COLO668 (cell line): ENCODE measurements at regions not wholly inside any gene's neighbourhood (a gene's known extent, or its start where the extent isn't known, plus 50 kb on each side); places are given as distances from the start of the nearest gene placed in this dataset.

Source experiments
- DNase-seq: peaks from one replicate; lab custom pipeline; 2025; ENCODE audit not compliant: unreplicated experiment; lab: John Stamatoyannopoulos, UW

DNA sequence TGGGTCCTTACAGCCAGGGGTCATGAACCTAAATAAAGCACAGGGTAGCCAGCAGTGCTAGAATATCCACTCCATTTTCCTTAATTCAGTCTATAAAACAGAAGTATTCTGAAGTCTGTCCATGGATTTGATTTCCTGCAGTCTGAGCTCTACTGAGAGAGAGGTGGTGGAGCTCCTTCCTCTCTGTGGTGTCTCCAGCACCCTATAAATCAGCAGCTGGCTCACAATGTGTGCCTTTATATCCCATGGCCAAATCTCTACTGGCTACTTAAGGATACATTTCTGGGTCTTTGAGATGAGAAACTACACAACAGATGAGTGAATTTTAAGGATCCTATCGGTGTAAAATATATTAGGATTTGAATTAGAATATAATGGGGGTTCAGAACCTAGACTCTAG lies 339.9 kb upstream of the RBMS3 start:
- DNase-seq, result no peak

DNA sequence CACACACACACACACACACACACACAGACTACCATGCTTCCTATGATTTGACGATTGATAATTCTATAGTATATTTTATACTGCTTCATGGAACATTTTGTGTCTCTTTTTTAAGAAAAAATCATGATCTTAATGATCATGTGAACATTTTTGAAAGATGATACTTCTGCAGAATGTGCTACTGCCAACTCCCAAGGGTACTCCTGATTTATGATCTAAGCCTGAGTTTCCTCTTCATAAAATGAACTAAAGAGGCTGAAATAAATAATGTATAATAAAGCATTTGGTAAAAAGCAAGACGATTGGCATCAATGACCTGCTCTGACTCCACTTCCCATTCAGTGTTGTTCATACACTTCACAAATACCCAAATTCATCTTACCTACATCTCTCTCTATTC lies 333.8 kb upstream of the RBMS3 start:
- no peak for DNase-seq

DNA sequence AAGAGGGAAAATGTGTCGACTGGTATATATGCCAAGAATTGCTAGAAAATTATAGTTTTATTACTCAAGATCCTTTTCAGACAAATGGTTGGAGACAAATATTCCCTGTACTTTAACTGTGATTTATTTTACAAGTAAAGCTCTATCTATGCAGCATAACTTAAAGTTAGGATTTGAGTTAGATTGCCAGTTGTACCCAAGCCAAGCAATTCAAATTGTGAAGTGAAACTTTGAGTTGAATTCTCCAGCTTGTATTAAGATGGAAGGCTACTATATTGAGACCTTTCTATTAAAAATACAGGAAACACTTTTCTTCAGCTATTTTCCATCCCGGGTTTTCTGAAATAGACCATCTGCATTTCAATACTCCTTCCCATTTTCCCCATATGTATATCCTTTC lies 333.1 kb upstream of the RBMS3 start:
- DNase-seq, result no peak

DNA sequence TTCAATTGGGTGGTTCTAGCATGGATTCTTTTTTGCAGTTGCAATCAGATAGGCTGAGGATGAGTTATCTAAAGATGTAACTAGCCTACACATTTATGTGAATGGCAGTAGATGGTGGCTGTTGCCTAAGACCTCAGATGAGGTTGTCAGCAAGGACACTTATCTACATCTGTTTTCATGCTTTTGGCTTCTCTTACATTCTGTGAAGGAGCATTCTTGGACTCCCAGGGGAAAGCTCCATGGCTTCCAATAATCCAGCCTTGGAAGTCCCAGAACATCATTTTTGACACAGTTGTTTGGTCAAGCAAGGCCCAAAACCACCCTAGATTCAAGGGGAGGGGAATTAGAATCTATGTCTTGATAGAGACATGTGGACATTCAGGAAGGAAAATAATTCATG lies 332.2 kb upstream of the RBMS3 start:
- no peak for DNase-seq

DNA sequence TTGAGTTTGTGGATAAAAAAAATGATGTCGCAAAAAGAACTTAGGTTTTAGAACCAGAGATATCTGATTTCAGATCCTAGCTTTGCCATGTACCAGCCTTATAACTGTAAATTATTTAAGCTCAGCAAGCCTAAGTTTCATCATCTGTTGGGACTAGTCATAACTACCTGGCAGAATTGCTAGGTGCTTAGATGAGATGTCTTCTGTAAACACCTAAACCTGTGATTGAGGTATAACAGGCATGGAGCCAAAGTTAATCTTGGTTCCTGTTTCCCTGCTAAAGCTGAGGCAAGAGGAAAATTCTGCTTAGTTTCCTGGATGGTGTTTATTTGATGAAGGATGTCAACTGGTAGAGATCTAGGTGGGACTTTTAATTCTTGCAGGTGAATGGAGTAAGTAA lies 331.3 kb upstream of the RBMS3 start:
- DNase-seq, result no peak

DNA sequence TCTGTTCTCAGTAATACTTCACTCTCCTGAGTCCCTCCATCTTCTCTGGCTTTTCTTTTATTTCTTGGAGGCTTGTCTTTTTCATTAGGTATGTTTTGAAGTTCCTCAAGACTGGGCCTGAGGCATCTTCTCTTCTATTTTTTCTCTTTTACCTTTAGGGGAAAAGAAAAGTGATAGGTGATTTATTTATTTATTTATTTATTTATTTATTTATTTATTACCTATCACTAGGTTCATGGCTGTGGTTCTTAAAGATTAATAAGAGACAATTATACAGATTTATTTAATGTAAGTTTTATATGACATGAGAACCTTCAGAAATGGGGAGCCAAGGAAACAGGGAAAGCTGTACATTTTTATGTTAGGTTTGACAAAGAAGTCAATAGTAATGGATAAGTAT lies 330.3 kb upstream of the RBMS3 start:
- no peak for DNase-seq

DNA sequence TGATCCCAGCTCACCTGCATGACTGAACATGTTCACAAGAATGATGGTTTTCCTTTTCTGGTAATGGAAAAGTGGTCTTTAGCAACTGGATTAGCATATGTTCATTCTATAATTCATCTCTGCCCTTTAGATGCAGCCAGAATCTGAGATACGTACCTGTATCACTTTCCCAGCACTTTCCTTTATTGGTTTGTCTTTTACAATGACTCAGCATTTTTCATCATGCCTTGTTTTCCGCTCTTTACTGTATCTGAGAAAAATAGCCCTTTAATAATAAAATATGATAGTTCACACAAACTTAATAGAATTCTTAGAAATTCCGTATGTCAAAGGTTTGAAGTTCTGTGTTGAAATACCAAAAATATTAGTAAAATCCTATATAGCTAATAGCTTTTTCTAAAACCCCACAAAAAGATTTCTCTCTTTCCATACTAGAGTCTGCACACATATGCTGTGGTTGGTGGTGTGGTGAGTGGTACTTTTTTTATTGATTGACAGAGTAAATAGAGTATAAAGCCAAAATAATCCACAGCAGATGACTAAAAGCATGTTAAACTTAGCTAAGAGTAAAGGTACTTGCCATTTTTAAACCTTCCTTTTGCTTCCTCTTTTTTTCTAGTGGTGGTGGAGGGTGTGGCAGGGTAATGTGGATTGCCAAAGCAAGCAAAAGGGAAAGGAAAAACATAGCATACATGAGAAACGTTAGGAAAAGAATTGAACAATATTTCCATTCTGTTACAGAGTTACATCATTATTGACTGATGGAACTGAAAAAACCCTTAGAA lies 328.9 kb upstream of the RBMS3 start:
- no peak for DNase-seq

DNA sequence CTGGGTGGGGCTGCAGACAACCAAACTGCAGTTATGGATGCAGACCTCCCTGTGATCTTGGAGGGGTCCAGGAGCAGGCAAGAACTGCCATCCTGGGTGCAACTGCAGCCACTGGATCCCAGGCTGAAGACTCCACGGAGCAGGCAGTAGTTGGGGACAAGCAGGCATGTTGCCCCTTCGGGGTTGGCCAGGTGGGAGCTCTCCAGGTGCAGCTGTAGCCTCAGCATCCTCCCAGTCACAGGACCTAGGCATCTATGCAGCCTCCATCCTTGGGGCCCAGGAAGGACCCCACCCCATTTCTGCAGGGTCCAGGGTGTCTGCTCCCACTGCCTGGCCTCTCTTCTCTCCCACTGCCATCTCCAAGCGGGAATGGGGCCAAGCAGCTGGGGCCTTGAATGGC lies 322.2 kb upstream of the RBMS3 start:
- DNase-seq, result no peak

DNA sequence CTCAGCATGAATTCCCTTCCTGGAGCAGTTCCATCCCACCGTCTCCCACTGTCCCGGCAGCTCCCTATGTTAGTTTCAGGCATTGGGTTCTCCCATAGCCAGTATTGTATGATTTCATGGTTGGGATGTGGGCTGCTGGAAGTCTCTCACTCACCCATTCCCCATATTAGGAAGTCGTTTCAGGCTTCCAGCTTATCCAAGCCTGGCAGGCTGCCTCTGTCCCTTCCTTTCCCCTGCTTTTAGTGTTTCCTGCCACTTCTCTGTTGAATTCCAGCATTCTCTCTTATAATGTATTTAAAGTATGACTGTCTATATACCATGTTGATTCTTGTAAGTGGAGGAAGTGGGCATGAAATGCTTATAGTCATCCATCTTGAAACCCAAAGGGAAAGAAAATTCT lies 309.7 kb upstream of the RBMS3 start:
- DNase-seq, result no peak

DNA sequence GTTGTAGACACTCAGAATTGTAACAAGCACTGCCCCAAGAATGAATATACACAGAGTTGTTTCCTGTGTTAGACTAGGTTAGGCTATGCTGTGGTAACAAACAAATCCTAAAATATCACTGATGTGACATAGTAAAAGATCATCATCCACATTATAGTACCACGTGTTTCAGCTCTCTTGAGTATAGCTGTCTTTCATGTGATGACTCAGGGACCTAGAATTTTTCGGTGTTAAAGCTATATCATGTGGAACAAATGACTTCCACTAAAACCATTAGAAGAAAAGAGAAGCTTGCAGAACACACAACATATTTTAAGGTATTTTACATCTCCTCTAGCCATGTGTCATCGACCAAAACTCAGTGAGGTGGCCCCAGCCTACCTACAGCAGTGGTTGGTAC lies 307.9 kb upstream of the RBMS3 start:
- no peak for DNase-seq

DNA sequence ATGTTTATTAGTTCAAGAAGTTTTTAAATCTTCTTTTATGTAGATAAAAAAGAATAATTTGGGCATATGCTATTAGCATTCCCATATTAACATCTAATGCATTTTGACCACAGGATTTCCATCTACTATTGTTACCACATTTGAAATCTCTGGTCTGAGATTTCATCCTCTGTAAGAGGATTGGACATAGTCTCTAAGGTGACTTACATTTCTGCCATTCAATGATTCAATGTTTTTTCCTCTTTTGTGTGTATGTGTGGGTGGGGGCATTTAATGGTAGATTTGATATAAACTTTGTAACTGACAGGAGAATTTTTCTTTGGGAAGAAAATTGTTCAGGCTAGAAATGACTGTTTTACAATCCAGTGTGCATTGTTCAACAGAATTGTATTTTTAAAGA lies 307.3 kb upstream of the RBMS3 start:
- no peak for DNase-seq

DNA sequence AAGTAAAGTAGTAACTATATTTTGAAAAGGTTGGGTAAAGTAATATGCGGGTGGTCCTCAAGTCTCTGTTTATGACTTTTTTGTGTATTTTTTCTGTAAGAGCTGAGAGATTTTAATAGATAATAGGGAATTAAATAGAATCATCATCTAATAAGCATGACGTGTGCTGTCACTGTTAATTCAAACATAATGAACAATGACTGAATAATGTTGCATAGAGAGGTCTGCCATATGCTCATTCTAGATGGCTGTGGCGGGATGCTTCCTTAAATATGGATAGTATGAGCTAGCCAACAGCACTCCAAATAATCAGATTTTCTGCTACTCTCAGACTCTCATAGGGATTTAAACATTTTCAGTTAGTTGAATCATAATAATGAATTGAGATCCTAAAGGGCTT lies 302.8 kb upstream of the RBMS3 start:
- DNase-seq, result no peak

DNA sequence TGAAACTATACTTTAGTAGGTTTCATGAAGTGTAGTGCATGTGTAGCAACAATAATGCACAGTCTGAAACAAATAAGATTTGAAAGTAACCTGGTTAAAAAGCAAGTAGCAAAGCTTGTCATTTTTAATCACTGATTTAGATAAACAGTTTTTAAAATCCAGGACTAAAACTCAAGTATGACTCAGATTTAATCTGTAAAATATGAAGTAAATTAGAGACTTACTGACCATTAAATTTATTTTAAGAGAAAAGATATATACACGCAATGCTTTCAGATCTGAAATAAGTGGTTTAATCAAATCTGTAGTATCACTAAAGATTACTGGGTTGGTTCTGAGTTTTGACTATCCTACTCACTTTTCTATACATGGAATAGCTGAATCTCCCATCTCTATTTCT lies 300.7 kb upstream of the RBMS3 start:
- no peak for DNase-seq

DNA sequence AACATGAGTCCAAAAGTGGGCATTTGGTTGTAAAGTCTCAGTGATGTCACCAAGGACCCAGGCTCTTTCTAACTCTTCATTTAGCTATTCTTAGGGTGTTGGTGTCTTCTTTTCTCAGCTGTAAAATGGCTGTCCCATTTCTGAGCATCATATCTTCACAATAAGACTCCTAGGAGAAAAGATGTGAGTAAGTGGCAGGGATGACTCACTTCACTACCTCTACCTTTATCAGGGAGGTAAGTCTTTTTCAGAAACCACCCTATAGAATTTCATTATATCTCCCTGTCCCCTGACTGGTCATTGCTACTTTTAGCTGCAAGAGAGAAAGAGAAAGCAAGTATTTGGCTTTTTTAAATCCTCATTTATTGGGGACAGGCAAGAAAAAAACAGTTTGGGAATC lies 300.2 kb upstream of the RBMS3 start:
- no peak for DNase-seq

DNA sequence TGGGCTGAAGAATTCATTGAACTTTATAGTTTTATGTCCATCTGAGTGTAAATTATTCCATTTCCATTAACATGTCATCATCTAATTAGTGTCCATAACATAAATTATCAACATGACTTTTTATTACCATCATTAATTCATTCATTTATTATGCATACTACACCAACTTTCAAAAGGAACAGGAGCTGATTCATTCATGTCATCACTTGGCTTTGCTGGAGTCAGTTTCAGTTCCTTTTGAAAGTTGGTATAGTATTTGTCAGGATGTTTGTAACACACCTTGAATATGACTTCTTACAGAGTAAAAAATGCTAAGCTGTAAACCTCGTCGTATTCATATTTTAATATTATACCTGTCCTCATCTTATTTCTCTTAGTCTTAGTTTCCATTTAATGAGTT lies 298.0 kb upstream of the RBMS3 start:
- no peak for DNase-seq

DNA sequence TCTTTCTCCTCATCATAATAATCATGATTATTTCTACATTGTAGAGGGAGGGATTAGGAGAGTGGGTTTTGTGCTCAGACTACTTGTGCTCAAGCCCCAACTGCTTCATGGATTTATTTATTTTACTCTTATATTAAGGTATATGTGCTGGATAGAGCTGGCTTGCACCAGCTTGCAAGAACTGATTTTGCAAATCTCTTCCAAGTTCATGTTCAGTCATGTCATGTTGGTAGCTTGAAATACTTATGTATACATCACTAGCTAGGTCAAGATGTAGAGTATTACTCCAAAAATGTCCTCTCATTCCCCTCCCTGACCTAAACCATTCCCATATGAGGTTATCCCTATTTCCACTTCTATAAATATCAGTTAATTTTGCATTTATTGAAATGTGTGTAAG lies 293.9 kb upstream of the RBMS3 start:
- no peak for DNase-seq

DNA sequence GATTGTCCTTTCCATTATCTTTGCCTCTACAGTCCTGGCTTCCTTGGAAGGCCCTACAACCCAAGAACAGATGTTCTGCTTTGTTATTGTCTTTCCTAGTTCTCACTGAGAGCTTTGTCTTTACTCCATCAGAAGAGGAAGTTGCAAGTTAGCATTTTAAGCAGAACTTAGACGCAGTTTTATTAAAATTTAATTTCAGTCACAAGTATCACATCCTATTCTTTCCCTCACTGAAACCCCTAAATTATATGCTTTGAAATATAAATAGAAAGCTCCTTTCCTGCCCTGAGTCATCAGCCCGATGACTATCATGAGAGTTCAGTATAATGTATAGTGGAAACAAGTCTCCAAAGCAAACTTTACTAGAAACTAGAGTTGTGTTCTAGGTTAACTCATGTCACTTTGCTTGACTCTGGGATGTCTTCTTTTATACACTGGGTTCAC lies 291.2 kb upstream of the RBMS3 start:
- DNase-seq, result no peak

DNA sequence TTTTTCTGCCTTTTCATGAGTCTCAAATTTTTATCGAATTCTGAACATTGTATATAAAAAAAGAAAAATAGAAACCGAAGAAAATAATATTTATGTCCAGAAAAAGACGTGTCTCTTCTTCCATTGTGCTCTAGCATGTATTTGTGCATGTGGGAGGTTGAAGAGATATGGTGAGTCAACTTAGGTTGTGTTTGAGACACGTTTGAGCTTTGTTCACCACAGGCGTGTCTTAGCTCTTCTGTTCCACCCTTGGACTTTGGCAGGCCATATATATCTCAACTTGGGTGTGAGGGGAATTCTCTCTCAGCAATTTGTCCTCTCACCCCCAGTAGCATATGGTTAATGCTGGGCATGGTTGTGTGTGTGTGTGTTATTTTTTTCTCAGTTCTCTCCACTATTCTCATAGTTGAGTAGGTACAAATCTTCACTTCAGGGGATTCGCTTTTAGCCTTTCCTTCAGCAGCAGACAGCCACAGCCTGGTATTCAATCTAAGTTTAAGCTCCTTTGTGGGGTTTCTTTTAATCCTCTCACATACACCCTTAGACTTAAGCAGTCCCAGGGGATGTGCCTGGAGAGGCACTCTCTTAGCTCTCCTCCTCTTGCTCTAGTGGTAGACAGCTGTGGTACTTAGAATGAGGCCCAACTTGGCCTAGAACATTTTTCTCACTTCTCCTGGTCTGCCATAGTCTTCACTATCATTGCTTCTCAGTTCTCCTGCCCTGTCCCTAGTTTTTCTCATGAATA lies 286.5 kb upstream of the RBMS3 start:
- no peak for DNase-seq

DNA sequence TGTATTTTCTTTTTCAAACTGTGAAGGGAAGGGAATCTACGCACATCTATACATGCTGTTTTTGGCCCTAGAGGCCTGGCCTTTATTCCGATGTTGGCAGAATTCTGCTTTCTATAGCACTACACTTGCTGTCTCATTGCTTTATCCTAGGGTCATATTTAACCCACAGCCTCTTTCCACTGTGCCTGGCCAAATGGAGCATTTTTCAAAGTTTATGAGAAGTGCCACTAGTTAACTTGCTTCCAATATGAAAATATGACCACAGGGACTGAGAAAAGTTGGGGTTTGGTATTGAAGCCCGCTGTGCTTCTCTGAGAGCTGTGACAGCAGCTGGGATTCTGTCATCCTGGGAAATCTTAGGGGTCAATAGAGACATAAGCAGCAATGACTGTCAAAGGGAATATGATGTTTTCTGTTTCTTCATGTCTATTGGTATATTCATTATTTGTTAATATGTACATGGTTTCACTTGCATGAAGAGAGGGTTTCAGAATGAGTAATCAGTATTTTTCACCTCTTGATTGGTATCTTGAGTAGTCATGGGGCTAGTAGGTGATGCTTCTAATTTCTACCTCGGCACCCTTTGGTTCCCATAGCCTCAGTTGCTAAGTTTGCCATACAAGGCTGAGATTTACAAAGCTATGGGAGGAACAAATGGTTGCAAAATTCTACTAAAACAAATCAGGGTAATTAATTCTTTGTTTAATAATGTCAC lies 275.8 kb upstream of the RBMS3 start:
- DNase-seq, result no peak

DNA sequence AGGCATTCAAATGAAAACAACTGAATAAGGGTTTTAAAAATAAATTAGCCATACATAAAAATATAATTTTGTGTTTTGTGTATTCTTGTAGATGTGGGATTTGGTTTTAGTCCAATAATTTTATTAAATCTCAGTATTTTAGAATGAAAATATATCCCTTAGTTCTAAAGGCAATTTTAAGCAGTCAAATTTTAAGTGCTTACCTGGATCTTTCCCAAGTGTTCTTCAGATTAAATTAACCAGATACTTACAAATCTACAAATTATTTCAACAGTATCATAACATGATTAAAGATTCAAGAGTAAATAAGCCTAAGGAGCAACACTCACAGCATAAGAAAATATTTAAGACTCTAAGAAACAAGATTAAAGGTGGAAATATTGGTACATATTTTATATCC lies 275.0 kb upstream of the RBMS3 start:
- no peak for DNase-seq

DNA sequence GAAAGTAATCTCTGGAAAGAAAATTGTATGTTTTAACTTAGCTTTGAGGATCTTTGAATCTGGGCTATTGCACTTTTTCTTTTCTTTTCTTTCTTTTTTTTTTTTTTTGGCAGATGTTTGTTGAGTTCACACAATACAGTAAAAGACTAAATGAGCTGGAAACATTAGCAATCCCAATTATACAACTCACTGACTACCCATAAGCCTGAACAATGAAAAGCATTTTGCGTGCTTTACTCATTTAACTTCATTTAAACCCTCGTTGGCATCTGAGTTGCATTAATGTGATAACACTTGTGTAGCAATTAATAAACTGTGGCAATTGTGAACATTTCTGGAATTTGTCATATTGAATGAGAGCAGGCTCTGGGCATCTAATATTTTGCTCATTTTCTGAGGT lies 269.4 kb upstream of the RBMS3 start:
- no peak for DNase-seq

DNA sequence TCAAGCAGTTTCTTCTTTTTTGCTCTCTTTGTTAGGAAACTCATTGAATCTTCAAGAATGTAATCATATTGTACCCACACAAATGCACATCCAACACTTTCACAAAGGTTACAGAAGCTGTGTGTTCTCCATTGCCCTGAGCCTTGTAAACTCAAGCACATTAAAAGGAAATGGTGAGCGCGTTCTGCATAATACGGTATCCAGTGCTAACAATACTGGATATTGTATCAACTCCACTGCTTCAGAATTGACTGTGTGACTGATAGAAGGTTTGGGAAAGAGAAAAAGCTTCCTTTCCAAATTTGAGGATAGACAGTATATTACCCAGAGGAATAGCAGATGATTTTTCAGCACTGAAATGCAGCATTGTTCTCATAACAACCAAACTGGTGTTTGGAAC lies 268.9 kb upstream of the RBMS3 start:
- no peak for DNase-seq
